B cell (primary cell): ENCODE measurements at regions not wholly inside any gene's neighbourhood (a gene's known extent, or its start where the extent isn't known, plus 50 kb on each side); places are given as distances from the start of the nearest gene placed in this dataset.

ENCODE experiments used
- ATAC-seq: fragments of 200-7000 bp; cut with Tn5 transposase; one replicate; pipeline ENCODE4 v1.10.0; 2021; ENCODE audit warnings: low read depth, mild to moderate bottlenecking, moderate number of reproducible peaks, moderate library complexity
- CTCF ChIA-PET: fragments of 350-600 bp; sonication (Branson Sonifier 250); formaldehyde crosslinking; loops from one replicate; lab custom pipeline; 2021; ENCODE audit warnings: antibody characterized with exemption, inconsistent platforms; lab: Charles Lee
- POLR2A ChIA-PET: fragments of 350-600 bp; sonication (Branson Sonifier 250); formaldehyde crosslinking; loops from one replicate; lab custom pipeline; 2021; ENCODE audit warnings: antibody characterized with exemption; lab: Charles Lee
- DNase-seq: peaks from one replicate; pipeline ENCODE4 v3.0.0; 2013
- H2AFZ ChIP-seq: 2 replicates; pipeline ENCODE4 v1.6.1; 2012; ENCODE audit warnings: mild to moderate bottlenecking, low read depth, low read length; ENCODE audit not compliant: insufficient read depth, poor library complexity, severe bottlenecking
- H3K27ac ChIP-seq, 2 donors: 1 replicate in 1 of 2; 2 replicates in 1 of 2; pipeline ENCODE4 v1.5.1; 2012 to 2013; ENCODE audit warnings: low read length in 2 of 2, mild to moderate bottlenecking in 2 of 2, moderate library complexity in 1 of 2
- H3K27me3 ChIP-seq, 4 experiments: fragments of 200-600 bp in 1 of 4; sonication (generic) in 1 of 4; replicated peaks in 1 of 4; 1 replicate in 2 of 4; 2 replicates in 2 of 4; pipeline versions ENCODE4 v1.6.1 to v1.7.0; 2013 to 2016; ENCODE audit warnings: low read length in 3 of 4, mild to moderate bottlenecking in 2 of 4, mixed read lengths in 1 of 4, moderate library complexity in 1 of 4; ENCODE audit not compliant: insufficient read depth in 4 of 4, control insufficient read depth in 3 of 4; ENCODE audit errors: control extremely low read depth in 1 of 4
- H3K36me3 ChIP-seq, 2 experiments: replicated peaks in 1 of 2; 1 replicate in 1 of 2; 2 replicates in 1 of 2; pipeline versions ENCODE4 v1.6.1 to v1.7.1; 2013; ENCODE audit warnings: low read length in 1 of 2; ENCODE audit not compliant: insufficient read depth in 2 of 2, control insufficient read depth in 1 of 2; ENCODE audit errors: control extremely low read depth in 1 of 2, extremely low read depth in 1 of 2
- H3K4me1 ChIP-seq, 2 donors: fragments of 200-600 bp in 1 of 2; sonication (generic) in 1 of 2; 1 replicate in 1 of 2; 2 replicates in 1 of 2; pipeline versions ENCODE4 v1.5.1 to v1.6.1; 2013 to 2017; ENCODE audit warnings: low read length in 2 of 2; ENCODE audit not compliant: control insufficient read depth in 2 of 2, insufficient read depth in 2 of 2
- H3K4me2 ChIP-seq: replicated peaks from 2 replicates; pipeline ENCODE3; 2012; ENCODE audit warnings: mild to moderate bottlenecking, low read depth, low read length; ENCODE audit not compliant: poor library complexity, severe bottlenecking
- H3K4me3 ChIP-seq, 5 experiments: fragments of 200-600 bp in 1 of 5; sonication (generic) in 1 of 5; 1 replicate in 3 of 5; 2 replicates in 2 of 5; pipeline versions ENCODE4 v1.5.1 to v1.7.0; 2011 to 2016; ENCODE audit warnings: low read length in 4 of 5, mild to moderate bottlenecking in 4 of 5, low read depth in 2 of 5, control low read depth in 1 of 5, moderate library complexity in 1 of 5; ENCODE audit not compliant: insufficient read depth in 1 of 5; ENCODE audit errors: control extremely low read depth in 1 of 5, extremely low read depth in 1 of 5
- H3K79me2 ChIP-seq: fragments of 200-600 bp; sonication (generic); one replicate; pipeline ENCODE4 v1.6.0; 2016; ENCODE audit warnings: low read length; ENCODE audit not compliant: control insufficient read depth, insufficient read depth
- H3K9ac ChIP-seq: fragments of 200-600 bp; sonication (generic); 2 replicates; pipeline ENCODE4 v1.6.1; 2017; ENCODE audit warnings: mild to moderate bottlenecking, low read length, moderate library complexity
- H3K9me3 ChIP-seq, 3 donors: one replicate each; pipeline versions ENCODE4 v1.6.1 to v1.7.1; 2013; ENCODE audit warnings: low read length in 2 of 3; ENCODE audit not compliant: control insufficient read depth in 2 of 3, insufficient read depth in 1 of 3; ENCODE audit errors: control extremely low read depth in 1 of 3
- H4K20me1 ChIP-seq: 2 replicates; pipeline ENCODE4 v1.6.0; 2012; ENCODE audit warnings: mild to moderate bottlenecking, low read length; ENCODE audit not compliant: insufficient read depth, control insufficient read depth, poor library complexity, severe bottlenecking
- H3K27ac Mint-ChIP-seq: one replicate; pipeline ENCODE4 v1.8.0; 2021; ENCODE audit warnings: mixed read lengths
- H3K27me3 Mint-ChIP-seq: one replicate; pipeline ENCODE4 v1.8.0; 2021; ENCODE audit warnings: mixed read lengths
- H3K4me1 Mint-ChIP-seq: one replicate; pipeline ENCODE4 v1.8.0; 2021; ENCODE audit warnings: mixed read lengths
- H3K4me3 Mint-ChIP-seq: one replicate; pipeline ENCODE4 v1.8.0; 2021; ENCODE audit warnings: mixed read lengths
- H3K9me3 Mint-ChIP-seq: one replicate; pipeline ENCODE4 v1.8.0; 2022; ENCODE audit warnings: mixed read lengths; ENCODE audit not compliant: insufficient read depth
- CTCF ChIP-seq: fragments of 200-600 bp; IDR thresholded peaks from one replicate; pipeline ENCODE4 v1.8.0; 2022; ENCODE audit warnings: antibody characterized with exemption, mild to moderate bottlenecking
- EZH2 ChIP-seq: IDR thresholded peaks from 2 replicates; pipeline ENCODE4 v1.6.1; 2012; ENCODE audit warnings: borderline replicate concordance, low read depth, mild to moderate bottlenecking, moderate library complexity, low read length; ENCODE audit not compliant: insufficient read depth, poor library complexity, severe bottlenecking
- WGBS: methylation state at CpG from one replicate; pipeline ENCODE4 v1.1.5; 2013; ENCODE audit warnings: missing lambda C conversion rate; ENCODE audit not compliant: insufficient coverage; 5-methylcytosine and 5-hydroxymethylcytosine counted together
- intact Hi-C: fragments of 100-400 bp; cut with micrococcal nuclease; formaldehyde crosslinking; loops from one replicate; pipeline ENCODE4 v1.10.0; 2022

- WGBS, result 93% methylated on average over 3 of the region's 3 CpGs
- H3K27ac ChIP-seq, result no peak overlapping the region
- intact Hi-C loops, result no loop called here
- no peak overlapping the region for H2AFZ ChIP-seq
- ATAC-seq (no peak), DNase-seq (no peak)
- Mint-ChIP-seq H3K4me3 (no peak overlapping the region), H3K27me3 (no peaks in the 10 kb centered on the region), H3K27ac (no peak overlapping the region), H3K9me3 (no peaks in the 10 kb centered on the region), H3K4me1 (no peaks in the 10 kb centered on the region)
- no peak overlapping the region for H3K9ac ChIP-seq
- no peak overlapping the region for H3K4me2 ChIP-seq
- no peaks in the 10 kb centered on the region for H3K79me2 ChIP-seq
- CTCF ChIA-PET, result no interaction called here
- no peak for TF ChIP-seq EZH2
- no peak for TF ChIP-seq CTCF
- H3K4me3 ChIP-seq, result no peak overlapping the region
- no peaks in the 10 kb centered on the region for H3K9me3 ChIP-seq
- H3K36me3 ChIP-seq, result no peaks in the 10 kb centered on the region
- H4K20me1 ChIP-seq, result no peaks in the 10 kb centered on the region
- POLR2A ChIA-PET, result no interaction called here
- no peaks in the 10 kb centered on the region for H3K4me1 ChIP-seq
- H3K27me3 ChIP-seq, result no peaks in the 10 kb centered on the region
These were observed 955.4 kb upstream of the POU3F3 start for GRCh38 chr2:103898561-103898960.

GRCh38 chr2:103902347-103902746, 951.6 kb upstream of the POU3F3 start:
- no peak for ATAC-seq
- Histone ChIP-seq H4K20me1 (no peaks in the 10 kb centered on the region), H3K27me3 (no peaks in the 10 kb centered on the region), H3K27ac (no peak overlapping the region), H3K79me2 (no peaks in the 10 kb centered on the region), H3K4me2 (no peak overlapping the region), H3K9me3 (no peaks in the 10 kb centered on the region), H3K9ac (no peak overlapping the region), H3K36me3 (no peaks in the 10 kb centered on the region), H3K4me3 (no peak overlapping the region), H2AFZ (no peak overlapping the region), H3K4me1 (no peaks in the 10 kb centered on the region)
- no peak overlapping the region for H3K4me3 Mint-ChIP-seq
- no peak for DNase-seq
- ChIA-PET POLR2A (no interaction called here), CTCF (no interaction called here)
- no peak overlapping the region for H3K27ac Mint-ChIP-seq
- H3K9me3 Mint-ChIP-seq, result no peaks in the 10 kb centered on the region
- TF ChIP-seq CTCF, result no peak
- H3K27me3 Mint-ChIP-seq, result no peaks in the 10 kb centered on the region
- intact Hi-C loops, result no loop called here
- no peaks in the 10 kb centered on the region for H3K4me1 Mint-ChIP-seq
